HepG2 (cell line): ENCODE measurements at regions not wholly inside any gene's neighbourhood (a gene's known extent, or its start where the extent isn't known, plus 50 kb on each side); places are given as distances from the start of the nearest gene placed in this dataset.
A peak's percentile ranks its signal among the peaks of the same experiment; 100 is the strongest.

Experiments
- ARID2 ChIP-seq: sonication (generic); formaldehyde crosslinking; IDR thresholded peaks from 2 replicates; pipeline ENCODE4 v1.8.1; 2022; ENCODE audit warnings: mild to moderate bottlenecking, missing genetic modification reagents, borderline replicate concordance
- DPF2 ChIP-seq: sonication (generic); formaldehyde crosslinking; IDR thresholded peaks from 2 replicates; pipeline ENCODE4 v1.4.0; 2020; ENCODE audit warnings: mild to moderate bottlenecking, low read depth, missing genetic modification reagents, borderline replicate concordance
- ERF ChIP-seq: IDR thresholded peaks from 2 replicates; pipeline ENCODE4 v1.6.1; 2018; ENCODE audit warnings: missing biosample characterization, missing genetic modification reagents
- FOXK1 ChIP-seq: sonication (generic); formaldehyde crosslinking; IDR thresholded peaks from 2 replicates; pipeline ENCODE4 v1.4.0; 2020; ENCODE audit warnings: low read depth, missing genetic modification reagents, borderline replicate concordance
- HDAC1 ChIP-seq: sonication (generic); formaldehyde crosslinking; IDR thresholded peaks from 2 replicates; pipeline ENCODE4 v1.5.1; 2020; ENCODE audit warnings: mild to moderate bottlenecking, missing genetic modification reagents
- MEIS1 ChIP-seq: sonication (generic); formaldehyde crosslinking; IDR thresholded peaks from 2 replicates; pipeline ENCODE4 v1.9.0; 2021; ENCODE audit warnings: mild to moderate bottlenecking, missing genetic modification reagents, moderate library complexity, borderline replicate concordance
- PTBP1 ChIP-seq: fragments of 200-400 bp; formaldehyde crosslinking; IDR thresholded peaks from 2 replicates; pipeline ENCODE4 v1.6.1; 2018; ENCODE audit warnings: low read length, low read depth; ENCODE audit not compliant: poor library complexity, severe bottlenecking
- SSRP1 ChIP-seq: IDR thresholded peaks from 2 replicates; pipeline ENCODE4 v1.6.1; 2016; ENCODE audit warnings: control low read depth
- TAF1 ChIP-seq: sonication (generic); formaldehyde crosslinking; IDR thresholded peaks from 2 replicates; pipeline ENCODE4 v1.4.0; 2020; ENCODE audit warnings: missing genetic modification reagents
- ZEB1 ChIP-seq: IDR thresholded peaks from 2 replicates; pipeline ENCODE4 v1.6.1; 2012; ENCODE audit warnings: mild to moderate bottlenecking, low read depth, inconsistent platforms; ENCODE audit not compliant: insufficient replicate concordance
- ZNF317 ChIP-seq: sonication (generic); formaldehyde crosslinking; IDR thresholded peaks from 2 replicates; pipeline ENCODE4 v1.5.0; 2020; ENCODE audit warnings: mild to moderate bottlenecking, missing genetic modification reagents
- ZNF460 ChIP-seq: sonication (generic); formaldehyde crosslinking; IDR thresholded peaks from 2 replicates; pipeline ENCODE4 v1.5.1; 2020; ENCODE audit warnings: missing genetic modification reagents, mild to moderate bottlenecking, borderline replicate concordance
- TF ChIP-seq, protein P1 (sequence below): IDR thresholded peaks from 2 replicates; pipeline ENCODE4 v1.4.0; 2020; ENCODE audit warnings: mild to moderate bottlenecking, missing genetic modification reagents
- TF ChIP-seq, protein P2 (sequence below): sonication (generic); formaldehyde crosslinking; IDR thresholded peaks from 2 replicates; pipeline ENCODE4 v1.9.0; 2021; ENCODE audit warnings: missing genetic modification reagents, borderline replicate concordance
- TF ChIP-seq, protein P3 (sequence below): IDR thresholded peaks from 2 replicates; pipeline ENCODE4 v1.6.1; 2016; ENCODE audit warnings: mild to moderate bottlenecking

DNA sequence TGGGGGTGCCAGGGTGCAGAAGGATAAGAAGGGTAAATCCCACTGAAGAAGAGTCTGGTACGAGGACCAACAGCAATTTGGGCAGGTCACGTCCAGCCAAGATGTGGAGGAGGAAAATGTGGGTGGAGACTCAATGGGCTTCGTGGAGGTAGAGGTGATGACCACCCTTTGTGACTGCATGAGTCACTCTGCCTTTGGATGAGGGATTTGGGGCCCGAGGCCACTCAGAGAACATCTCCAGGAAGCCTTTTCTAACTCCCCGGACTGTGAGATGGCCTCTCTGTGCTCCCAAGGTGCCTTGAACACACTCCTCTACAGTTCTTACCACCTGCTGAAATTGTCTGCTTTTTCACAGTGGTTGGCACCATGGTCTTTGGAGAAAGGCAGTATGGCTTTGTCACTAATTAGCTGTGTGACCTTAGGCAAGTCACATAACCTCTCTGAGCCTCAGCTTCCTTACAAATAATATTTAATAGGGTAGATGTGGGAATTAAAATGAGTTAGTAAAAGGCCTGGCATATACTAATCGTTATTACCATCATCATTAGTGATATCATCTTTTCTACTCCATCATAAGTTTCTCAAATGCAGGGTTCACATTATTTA is 67.0 kb upstream of the ARHGAP5 start (continued):
- TF ChIP-seq, protein P1, sequence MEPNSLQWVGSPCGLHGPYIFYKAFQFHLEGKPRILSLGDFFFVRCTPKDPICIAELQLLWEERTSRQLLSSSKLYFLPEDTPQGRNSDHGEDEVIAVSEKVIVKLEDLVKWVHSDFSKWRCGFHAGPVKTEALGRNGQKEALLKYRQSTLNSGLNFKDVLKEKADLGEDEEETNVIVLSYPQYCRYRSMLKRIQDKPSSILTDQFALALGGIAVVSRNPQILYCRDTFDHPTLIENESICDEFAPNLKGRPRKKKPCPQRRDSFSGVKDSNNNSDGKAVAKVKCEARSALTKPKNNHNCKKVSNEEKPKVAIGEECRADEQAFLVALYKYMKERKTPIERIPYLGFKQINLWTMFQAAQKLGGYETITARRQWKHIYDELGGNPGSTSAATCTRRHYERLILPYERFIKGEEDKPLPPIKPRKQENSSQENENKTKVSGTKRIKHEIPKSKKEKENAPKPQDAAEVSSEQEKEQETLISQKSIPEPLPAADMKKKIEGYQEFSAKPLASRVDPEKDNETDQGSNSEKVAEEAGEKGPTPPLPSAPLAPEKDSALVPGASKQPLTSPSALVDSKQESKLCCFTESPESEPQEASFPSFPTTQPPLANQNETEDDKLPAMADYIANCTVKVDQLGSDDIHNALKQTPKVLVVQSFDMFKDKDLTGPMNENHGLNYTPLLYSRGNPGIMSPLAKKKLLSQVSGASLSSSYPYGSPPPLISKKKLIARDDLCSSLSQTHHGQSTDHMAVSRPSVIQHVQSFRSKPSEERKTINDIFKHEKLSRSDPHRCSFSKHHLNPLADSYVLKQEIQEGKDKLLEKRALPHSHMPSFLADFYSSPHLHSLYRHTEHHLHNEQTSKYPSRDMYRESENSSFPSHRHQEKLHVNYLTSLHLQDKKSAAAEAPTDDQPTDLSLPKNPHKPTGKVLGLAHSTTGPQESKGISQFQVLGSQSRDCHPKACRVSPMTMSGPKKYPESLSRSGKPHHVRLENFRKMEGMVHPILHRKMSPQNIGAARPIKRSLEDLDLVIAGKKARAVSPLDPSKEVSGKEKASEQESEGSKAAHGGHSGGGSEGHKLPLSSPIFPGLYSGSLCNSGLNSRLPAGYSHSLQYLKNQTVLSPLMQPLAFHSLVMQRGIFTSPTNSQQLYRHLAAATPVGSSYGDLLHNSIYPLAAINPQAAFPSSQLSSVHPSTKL (CRISPR knock-in tag) = no peak
- no peak for TF ChIP-seq HDAC1 (CRISPR knock-in tag)
- TF ChIP-seq, protein P2, sequence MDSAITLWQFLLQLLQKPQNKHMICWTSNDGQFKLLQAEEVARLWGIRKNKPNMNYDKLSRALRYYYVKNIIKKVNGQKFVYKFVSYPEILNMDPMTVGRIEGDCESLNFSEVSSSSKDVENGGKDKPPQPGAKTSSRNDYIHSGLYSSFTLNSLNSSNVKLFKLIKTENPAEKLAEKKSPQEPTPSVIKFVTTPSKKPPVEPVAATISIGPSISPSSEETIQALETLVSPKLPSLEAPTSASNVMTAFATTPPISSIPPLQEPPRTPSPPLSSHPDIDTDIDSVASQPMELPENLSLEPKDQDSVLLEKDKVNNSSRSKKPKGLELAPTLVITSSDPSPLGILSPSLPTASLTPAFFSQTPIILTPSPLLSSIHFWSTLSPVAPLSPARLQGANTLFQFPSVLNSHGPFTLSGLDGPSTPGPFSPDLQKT (CRISPR knock-in tag) = no peak
- TF ChIP-seq ERF (CRISPR knock-in tag) = no peak
- no peak for TF ChIP-seq ZNF317 (CRISPR knock-in tag)
- no peak for TF ChIP-seq TAF1 (CRISPR knock-in tag)
- peak; percentile 51 for TF ChIP-seq PTBP1
- TF ChIP-seq ZEB1 = no peak
- no peak for TF ChIP-seq DPF2 (CRISPR knock-in tag)
- TF ChIP-seq, protein P3, sequence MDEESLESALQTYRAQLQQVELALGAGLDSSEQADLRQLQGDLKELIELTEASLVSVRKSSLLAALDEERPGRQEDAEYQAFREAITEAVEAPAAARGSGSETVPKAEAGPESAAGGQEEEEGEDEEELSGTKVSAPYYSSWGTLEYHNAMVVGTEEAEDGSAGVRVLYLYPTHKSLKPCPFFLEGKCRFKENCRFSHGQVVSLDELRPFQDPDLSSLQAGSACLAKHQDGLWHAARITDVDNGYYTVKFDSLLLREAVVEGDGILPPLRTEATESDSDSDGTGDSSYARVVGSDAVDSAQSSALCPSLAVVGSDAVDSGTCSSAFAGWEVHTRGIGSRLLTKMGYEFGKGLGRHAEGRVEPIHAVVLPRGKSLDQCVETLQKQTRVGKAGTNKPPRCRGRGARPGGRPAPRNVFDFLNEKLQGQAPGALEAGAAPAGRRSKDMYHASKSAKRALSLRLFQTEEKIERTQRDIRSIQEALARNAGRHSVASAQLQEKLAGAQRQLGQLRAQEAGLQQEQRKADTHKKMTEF (CRISPR knock-in tag) = 0 out of 2 replicates have a peak, but pooled peaks have one; percentile 17
- TF ChIP-seq ARID2 (CRISPR knock-in tag) = no peak
- TF ChIP-seq FOXK1 (CRISPR knock-in tag) = no peak
- TF ChIP-seq ZNF460 (CRISPR knock-in tag) = no peak
- 0 out of 2 replicates have a peak, but pooled peaks have one; percentile 67 for TF ChIP-seq SSRP1 (CRISPR knock-in tag)
- TF ChIP-seq MEIS1 (CRISPR knock-in tag) = no peak
